DMS79 treated with DMSO at 0.1 percent for 48 hours (cell line): ENCODE measurements at regions not wholly inside any gene's neighbourhood (a gene's known extent, or its start where the extent isn't known, plus 50 kb on each side); places are given as distances from the start of the nearest gene placed in this dataset.

Experiments used
- DNase-seq: peaks from one replicate; lab custom pipeline; 2025; lab: John Stamatoyannopoulos, UW

DNA sequence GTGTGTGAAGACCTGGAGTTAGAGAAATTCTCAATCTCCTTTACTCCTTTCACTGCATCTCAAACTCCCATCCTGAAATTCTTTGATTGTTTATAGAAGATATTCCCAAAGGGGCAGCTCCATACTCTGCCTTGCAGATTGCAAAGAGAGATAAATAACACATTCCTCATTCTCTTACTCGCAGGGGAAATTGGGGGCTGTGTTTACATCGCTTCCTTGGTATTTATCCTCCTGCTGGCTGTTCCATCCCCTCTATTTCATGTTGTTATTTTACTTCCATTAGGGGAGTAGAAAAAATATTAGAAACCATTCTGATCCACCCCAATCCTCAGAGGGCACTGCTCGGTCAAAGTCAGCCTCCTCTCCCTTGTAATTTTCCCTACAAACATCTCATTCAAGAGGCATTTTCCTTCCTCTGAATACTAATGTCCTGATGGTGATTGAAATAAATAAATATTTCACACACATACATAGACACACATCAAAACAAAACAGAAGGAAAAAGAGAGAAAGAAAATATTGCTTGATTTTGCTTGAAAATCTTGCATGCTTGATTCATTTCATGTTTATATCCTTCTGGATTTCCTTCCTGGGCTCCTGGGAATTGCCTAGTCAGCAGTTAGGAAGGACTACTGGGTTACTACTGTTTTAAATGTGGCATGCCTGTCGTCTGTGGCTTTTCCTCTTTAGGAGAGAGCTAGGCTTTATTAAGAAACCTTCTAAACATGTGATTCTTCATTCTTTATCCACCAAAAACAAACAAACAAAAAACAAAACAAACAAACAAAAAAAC is 420.1 kb upstream of the PAPPA start:
- DNase-seq, result no peak

DNA sequence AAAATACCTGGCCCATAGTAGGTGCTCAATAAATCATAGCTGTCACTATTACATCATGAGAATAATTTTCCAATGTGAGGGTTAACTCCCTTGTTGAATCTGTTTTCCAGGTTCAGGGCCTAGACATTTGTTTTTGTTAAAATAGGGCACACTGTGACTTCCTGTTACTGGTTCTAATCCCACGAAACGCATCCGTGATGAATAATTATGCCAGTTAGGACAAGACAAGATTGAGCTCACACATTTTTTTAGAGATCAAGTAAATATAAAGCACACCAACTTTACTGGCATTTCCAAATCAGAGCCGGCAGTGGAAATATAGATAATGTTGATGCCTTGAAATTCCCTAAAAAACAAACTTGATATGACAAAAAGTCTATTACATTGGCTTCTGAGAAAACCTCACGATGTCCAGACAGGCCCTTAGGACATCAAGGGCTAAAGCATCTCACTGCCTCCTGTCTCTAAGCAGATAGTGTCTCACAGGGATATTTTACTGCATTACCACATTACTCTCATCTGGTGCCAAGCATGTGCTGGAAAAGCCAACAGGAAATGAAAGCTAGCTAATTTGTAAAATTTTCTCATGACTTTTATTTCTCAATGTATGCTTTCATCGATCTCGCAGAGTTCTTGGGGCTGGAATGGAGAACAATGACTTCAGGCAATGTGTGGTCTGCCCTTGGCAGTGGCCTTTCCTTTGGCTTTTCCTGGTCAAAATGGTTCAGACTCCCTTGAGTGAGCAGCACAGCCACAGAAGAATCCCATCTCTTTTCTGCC is 414.3 kb upstream of the PAPPA start:
- DNase-seq, result no peak

DNA sequence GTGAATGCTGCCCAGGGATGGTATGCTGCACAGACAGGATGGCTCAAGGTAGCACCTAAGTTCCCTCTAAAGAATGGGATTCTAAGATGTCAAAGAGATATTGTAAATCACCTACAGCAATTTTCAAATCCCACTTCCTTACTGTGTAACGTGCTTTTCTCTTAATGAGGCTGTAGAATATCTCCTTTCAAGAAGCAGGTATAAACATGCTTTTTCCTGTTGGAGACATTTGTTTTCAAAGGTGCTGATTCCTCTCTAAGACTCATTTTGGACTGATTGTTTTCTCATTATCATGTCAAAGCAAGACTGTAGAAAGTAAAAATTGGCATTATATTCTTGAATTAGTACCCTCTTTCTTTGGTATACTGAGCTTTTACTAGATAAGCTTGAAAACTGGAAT is 412.6 kb upstream of the PAPPA start:
- no peak for DNase-seq

DNA sequence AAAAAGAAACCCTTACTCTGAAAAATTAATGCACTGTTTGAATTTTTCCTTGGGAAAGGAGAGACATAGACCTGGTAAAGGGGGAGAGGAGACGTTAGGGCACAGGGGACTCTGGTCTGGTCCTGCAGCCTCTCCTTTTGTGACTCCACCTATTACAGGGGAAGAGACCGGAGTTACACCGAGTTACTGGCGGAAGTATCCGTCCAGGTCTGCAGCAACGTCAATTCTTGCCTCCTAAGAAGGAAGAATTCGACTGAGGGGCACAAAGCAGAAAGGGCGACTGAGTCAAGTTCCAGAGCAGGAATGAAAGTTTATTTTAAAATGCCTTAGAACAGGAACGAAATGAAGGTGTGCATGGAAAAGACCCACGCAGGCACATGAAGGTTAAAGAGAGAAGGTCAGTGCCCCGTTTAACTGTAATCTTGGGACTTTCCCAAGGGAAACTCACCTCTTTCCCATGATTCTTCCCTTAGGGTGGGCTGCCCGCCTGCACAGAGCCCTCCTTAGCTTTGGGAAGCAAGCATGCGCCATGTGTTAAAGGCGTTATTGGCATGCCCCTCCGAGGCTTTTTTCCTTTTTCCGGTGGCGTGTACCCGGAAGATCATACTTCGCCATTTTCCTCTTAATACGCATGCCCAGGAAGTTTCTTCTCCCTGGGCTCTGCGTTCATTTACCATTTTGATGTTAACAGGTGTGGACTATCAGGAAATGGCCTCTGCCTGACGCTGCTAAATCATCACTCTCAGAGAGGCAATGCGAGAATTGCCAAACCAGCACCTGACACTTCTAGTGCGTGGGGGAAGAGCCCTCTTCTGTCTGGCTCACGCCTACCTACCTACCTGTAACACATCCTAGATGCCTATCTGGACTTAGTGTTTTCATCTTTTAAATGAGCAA is 409.6 kb upstream of the PAPPA start:
- no peak for DNase-seq

DNA sequence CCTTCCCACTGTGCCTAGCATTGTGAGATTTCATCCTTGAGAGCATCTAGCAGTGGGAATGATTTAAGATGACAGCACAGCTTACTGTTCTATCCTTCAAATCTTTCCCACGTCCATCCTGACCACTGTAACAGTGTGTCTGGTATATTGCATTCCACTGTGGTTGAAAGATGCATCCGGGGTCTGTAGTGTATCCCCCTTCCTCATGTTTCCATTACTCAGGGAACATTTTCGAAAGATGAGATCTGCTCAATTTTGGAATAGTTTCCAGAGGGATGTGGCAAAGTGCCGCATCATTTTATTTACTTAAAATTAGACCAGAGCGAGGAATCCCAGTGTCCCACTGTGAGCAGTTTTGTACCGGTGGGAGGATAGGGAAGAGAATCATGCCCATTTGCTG is 407.1 kb upstream of the PAPPA start:
- DNase-seq, result no peak

DNA sequence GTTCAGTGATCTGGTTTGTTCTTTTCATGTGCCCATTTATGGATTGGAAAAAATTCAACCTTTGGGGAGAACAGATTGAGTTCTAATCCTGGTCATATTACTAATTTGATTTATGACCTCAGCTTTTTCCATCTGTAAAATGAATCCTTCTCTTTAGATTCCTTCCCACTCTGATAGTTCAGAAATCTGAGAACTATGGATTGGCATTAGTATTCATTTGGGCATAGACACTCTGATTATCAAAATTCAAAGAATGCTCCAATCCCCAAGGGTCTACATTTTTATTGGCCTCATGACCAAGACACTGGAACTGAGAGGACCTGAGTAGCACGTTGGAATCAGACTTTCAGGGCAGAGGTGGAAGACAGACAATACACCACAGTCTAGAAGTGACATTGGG is 405.9 kb upstream of the PAPPA start:
- no peak for DNase-seq

- DNase-seq, result no peak
Observed at GRCh38 chr9:115756736-115757135, 396.9 kb upstream of the PAPPA start.

- no peak for DNase-seq
Observed at GRCh38 chr9:115757461-115757860, 396.1 kb upstream of the PAPPA start.

DNA sequence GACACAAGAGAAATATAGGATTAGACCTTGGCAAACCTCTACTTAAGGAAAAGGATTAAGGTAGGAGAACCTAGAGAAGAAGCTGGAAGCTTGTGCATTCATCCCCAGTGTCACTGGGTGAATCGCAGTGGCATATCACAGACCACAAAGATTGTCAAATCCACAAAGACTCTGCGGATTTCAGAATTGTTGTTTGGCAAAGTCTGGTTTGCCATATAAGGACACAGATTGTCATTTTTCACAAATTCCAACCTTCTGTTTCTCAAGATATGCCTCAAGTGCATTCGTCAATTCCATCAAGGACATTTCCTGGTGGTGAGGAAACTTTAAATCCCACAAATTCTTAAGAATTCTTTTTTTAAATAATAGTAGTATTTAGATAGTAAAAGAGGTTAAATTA is 395.1 kb upstream of the PAPPA start:
- DNase-seq, result no peak

DNA sequence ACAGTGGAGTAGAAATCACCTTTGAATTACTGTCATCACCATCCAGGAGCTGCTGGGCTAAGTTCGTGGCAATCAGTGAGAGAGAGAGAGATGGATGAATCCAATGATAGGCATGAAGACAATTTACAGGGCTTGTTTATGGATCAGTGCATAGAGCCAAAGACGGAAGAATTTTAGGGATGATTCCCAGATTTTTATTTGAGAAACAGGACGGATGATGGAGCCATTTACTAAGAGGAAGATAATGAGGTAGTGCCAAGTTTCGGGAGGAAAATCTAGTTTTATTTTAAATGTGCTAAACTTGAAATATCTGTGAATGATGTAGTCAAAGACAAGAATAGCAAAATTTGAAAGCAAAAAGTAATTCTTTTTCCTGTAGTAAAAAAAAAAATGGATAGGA is 394.2 kb upstream of the PAPPA start:
- DNase-seq, result no peak

GRCh38 chr9:115764645-115765044 is 388.9 kb upstream of the PAPPA start:
- DNase-seq, result no peak

DNA sequence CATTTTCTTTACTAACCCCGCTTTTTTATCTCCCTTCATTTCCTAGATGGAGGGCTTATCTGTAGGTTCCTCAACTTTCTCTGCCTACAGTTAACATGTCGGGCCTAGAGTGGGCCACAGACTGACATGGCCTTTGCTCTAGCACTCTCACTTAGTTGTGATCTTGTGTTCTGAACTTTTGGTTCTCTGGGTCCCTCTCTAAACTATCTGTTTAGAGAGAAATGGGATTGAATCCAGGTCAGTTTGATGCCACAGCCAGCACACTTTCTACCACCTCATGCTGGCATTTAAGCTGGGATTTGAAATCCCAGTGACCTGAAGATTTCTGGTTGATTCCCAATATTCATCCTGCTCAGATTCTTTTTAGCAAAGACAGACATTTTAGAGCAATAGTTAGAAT is 388.5 kb upstream of the PAPPA start:
- no peak for DNase-seq

DNA sequence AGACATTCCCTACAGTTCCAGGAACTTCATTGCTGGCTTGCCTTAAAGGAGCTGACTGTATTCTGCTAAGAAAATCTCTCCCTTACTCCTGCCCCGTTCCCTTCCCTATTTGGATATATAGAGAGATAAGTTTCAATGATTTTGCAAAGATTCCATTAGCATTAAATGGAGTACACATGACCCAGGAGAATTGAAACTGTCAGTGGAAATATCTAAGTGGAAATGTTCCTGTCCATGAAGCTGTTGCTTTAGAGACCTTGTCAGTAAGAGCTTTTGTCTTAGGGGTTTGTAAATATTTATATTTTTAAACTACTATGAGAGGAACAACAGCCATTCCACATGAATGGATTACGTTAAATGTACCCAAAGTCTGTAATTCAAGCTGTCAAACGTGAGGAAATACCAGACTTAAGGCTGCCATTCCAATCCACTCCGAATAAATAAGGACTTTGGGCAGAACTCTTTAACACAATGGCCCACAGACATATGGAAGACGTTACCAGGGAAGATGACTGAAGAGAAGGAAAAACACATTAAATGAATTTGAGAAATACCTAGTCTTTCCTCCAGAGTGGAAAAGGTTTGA is 387.1 kb upstream of the PAPPA start:
- no peak for DNase-seq

- no peak for DNase-seq
Observed at GRCh38 chr9:115770521-115770920, 383.1 kb upstream of the PAPPA start.

GRCh38 chr9:115775659-115776058 is 377.9 kb upstream of the PAPPA start:
- no peak for DNase-seq

DNA sequence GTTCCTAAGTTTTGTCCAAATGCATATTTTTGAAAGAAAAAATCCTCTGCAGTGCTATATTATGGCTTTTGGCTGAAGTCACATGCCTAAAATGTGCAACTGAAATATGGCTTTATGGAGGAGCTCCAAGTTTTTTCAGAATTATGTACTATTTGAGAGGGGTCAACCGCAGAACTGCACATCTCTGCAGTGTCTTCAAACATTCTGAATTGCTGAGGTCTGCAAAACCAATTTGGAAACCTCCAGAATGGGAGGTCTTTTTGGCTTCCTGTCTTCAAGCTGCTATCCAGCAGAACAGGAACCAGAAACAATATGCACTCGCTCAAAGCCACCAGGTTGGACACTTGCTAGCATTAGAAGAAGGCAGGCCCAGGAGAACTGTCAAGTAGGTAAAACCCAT is 376.0 kb upstream of the PAPPA start:
- DNase-seq, result no peak

GRCh38 chr9:115781070-115781736 is 372.4 kb upstream of the PAPPA start:
- no peak for DNase-seq

DNA sequence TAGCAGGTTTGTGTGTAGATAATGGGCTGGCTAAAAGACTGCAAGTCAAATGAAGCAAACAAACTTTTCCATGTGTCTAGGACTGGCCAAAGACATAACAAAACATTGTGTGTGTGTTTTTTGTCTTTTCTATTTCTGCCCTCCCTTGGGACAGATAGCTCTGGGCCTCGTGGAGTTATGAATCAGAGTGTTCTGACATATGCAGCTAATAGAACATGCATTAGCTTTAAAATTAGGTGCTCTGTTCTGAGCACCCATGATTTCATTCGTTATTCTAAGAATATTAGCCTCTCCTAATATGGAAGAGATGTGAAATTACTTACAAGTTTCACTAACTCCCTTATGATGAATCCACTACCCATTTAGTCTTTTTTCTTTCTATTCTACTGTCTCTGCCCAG is 367.3 kb upstream of the PAPPA start:
- DNase-seq, result no peak

- no peak for DNase-seq
Observed at GRCh38 chr9:115790520-115790919, 363.1 kb upstream of the PAPPA start.

DNA sequence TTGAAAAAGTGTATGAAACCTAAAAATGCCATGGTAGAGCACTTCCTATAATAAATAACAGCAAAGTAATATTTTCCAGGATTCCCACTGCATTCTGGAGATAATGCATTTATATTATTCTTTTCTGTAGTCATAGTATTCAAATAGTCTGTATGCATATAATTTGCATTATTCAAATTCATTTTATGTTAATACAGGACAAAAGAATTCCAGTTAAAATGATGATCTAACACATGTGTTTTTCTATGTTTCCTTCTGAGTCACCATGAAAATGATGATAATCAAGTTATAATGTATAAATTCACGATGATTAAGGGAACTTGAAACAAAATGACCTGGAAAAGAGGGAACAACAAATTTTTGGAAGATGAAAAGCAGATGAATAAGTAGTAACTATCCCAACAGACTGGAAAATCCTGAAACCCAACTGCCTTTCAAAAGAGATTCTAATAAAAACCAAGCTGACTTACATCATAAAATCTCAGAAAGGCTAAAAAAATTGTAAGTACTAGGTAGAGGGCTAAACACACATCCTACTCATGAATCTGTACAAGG is 358.6 kb upstream of the PAPPA start:
- no peak for DNase-seq

DNA sequence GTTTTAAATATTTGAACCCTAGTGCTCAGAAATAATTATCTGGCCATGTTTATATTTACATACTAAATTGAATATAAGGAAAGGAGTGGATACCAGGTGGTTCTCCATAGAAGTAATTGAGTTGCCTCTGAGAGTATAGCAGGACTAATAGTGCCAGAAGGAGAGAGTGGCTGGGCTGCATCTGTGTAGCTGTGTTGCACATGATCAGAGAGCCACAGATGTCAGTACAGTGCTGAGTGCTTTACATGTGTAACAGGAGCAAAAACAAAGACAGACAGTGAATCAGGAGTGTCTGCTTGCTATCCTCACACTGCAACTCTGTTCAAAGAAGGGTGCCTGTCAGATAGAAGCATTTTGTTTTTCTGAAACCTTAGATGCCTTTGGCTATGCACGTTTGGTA is 353.9 kb upstream of the PAPPA start:
- DNase-seq, result no peak
